Mesenchymal stem cell (in vitro differentiated cells and primary cell): ENCODE measurements at regions not wholly inside any gene's neighbourhood (a gene's known extent, or its start where the extent isn't known, plus 50 kb on each side); places are given as distances from the start of the nearest gene placed in this dataset.
A peak's percentile ranks its signal among the peaks of the same experiment; 100 is the strongest.

Source experiments
- DNase-seq: peaks from one replicate; pipeline ENCODE4 v3.0.0-alpha.2; 2013
- H2AFZ ChIP-seq: one replicate; pipeline ENCODE4 v1.6.1; 2013; ENCODE audit warnings: low read depth, mild to moderate bottlenecking, control low read depth, inconsistent platforms, low read length, moderate library complexity
- H2AK5ac ChIP-seq: 2 replicates; pipeline ENCODE4 v1.6.1; 2013; ENCODE audit warnings: low read length, moderate library complexity, mild to moderate bottlenecking, inconsistent platforms; ENCODE audit not compliant: severe bottlenecking
- H2BK120ac ChIP-seq: one replicate; pipeline ENCODE4 v1.6.1; 2013; ENCODE audit warnings: low read depth, mild to moderate bottlenecking, inconsistent platforms, low read length, moderate library complexity
- H2BK12ac ChIP-seq, 2 experiments: one replicate each; pipeline ENCODE4 v1.6.1; 2013; ENCODE audit warnings: inconsistent platforms in 2 of 2, low read length in 2 of 2, mild to moderate bottlenecking in 2 of 2, moderate library complexity in 2 of 2, control low read depth in 1 of 2
- H2BK15ac ChIP-seq: one replicate; pipeline ENCODE4 v1.6.1; 2013; ENCODE audit warnings: mild to moderate bottlenecking, low read depth, inconsistent platforms; ENCODE audit not compliant: poor library complexity, severe bottlenecking
- H2BK5ac ChIP-seq: 2 replicates; pipeline ENCODE4 v1.6.1; 2013; ENCODE audit warnings: low read depth, mild to moderate bottlenecking, low read length, control low read depth, inconsistent platforms; ENCODE audit not compliant: poor library complexity, severe bottlenecking
- H3K14ac ChIP-seq, 2 experiments: one replicate each; pipeline ENCODE4 v1.6.1; 2013; ENCODE audit warnings: inconsistent platforms in 2 of 2, low read length in 2 of 2, control low read depth in 1 of 2, mild to moderate bottlenecking in 1 of 2, moderate library complexity in 1 of 2
- H3K18ac ChIP-seq, 2 experiments: one replicate each; pipeline ENCODE4 v1.6.1; 2013; ENCODE audit warnings: inconsistent platforms in 2 of 2, low read length in 2 of 2, control low read depth in 1 of 2, low read depth in 1 of 2, mild to moderate bottlenecking in 1 of 2
- H3K23ac ChIP-seq, 2 experiments: one replicate each; pipeline ENCODE4 v1.6.1; 2013; ENCODE audit warnings: inconsistent platforms in 2 of 2, low read length in 2 of 2, mild to moderate bottlenecking in 2 of 2, moderate library complexity in 2 of 2, control low read depth in 1 of 2
- H3K27ac ChIP-seq: 2 replicates; pipeline ENCODE4 v1.5.1; 2013; ENCODE audit warnings: mild to moderate bottlenecking, moderate library complexity, low read length, control low read depth, inconsistent platforms; ENCODE audit not compliant: poor library complexity, severe bottlenecking
- H3K27me3 ChIP-seq, 2 experiments: 2 replicates each; pipeline versions ENCODE4 v1.6.1 to v1.7.0; 2013; ENCODE audit warnings: low read length in 2 of 2, mild to moderate bottlenecking in 2 of 2, moderate library complexity in 2 of 2, control low read depth in 1 of 2, inconsistent platforms in 1 of 2; ENCODE audit not compliant: control insufficient read depth in 1 of 2, insufficient read depth in 1 of 2
- H3K36me3 ChIP-seq, 2 experiments: 2 replicates each; pipeline versions ENCODE4 v1.6.1 to v1.7.0; 2013; ENCODE audit warnings: low read length in 2 of 2, control low read depth in 1 of 2, inconsistent platforms in 1 of 2, low read depth in 1 of 2, mild to moderate bottlenecking in 1 of 2; ENCODE audit not compliant: insufficient read depth in 2 of 2, control insufficient read depth in 1 of 2
- H3K4ac ChIP-seq, 2 experiments: one replicate each; pipeline ENCODE4 v1.6.1; 2013; ENCODE audit warnings: inconsistent platforms in 2 of 2, low read length in 2 of 2, mild to moderate bottlenecking in 2 of 2, moderate library complexity in 2 of 2, control low read depth in 1 of 2, low read depth in 1 of 2
- H3K4me1 ChIP-seq: 2 replicates; pipeline ENCODE4 v1.6.1; 2013; ENCODE audit warnings: low read depth, low read length, control low read depth; ENCODE audit not compliant: control insufficient read depth, insufficient read depth
- H3K4me2 ChIP-seq: 2 replicates; pipeline ENCODE4 v1.6.1; 2013; ENCODE audit warnings: low read length, mild to moderate bottlenecking, inconsistent platforms; ENCODE audit not compliant: poor library complexity, severe bottlenecking
- H3K4me3 ChIP-seq, 2 experiments: 2 replicates each; pipeline versions ENCODE4 v1.5.1 to v1.7.0; 2013; ENCODE audit warnings: low read length in 2 of 2, mild to moderate bottlenecking in 2 of 2, control low read depth in 1 of 2, low read depth in 1 of 2; ENCODE audit not compliant: insufficient read depth in 1 of 2
- H3K79me1 ChIP-seq: replicated peaks from 2 replicates; pipeline ENCODE4 v1.6.1; 2013; ENCODE audit warnings: mild to moderate bottlenecking, control low read depth, low read length, inconsistent platforms; ENCODE audit not compliant: poor library complexity, severe bottlenecking
- H3K9ac ChIP-seq: 2 replicates; pipeline ENCODE4 v1.7.0; 2013; ENCODE audit warnings: mild to moderate bottlenecking, low read length, moderate library complexity
- H3K9me3 ChIP-seq: 2 replicates; pipeline ENCODE4 v1.7.0; 2013; ENCODE audit warnings: mild to moderate bottlenecking, low read length; ENCODE audit not compliant: control insufficient read depth
- H4K8ac ChIP-seq: one replicate; pipeline ENCODE4 v1.6.1; 2013; ENCODE audit warnings: inconsistent platforms, mild to moderate bottlenecking, low read length, moderate library complexity
- H4K91ac ChIP-seq: one replicate; pipeline ENCODE4 v1.6.1; 2013; ENCODE audit warnings: mild to moderate bottlenecking, low read length, inconsistent platforms
- WGBS: methylation state at CpG from one replicate; pipeline ENCODE4 v1.1.7; 2013; ENCODE audit warnings: mixed read lengths; 5-methylcytosine and 5-hydroxymethylcytosine counted together

DNA sequence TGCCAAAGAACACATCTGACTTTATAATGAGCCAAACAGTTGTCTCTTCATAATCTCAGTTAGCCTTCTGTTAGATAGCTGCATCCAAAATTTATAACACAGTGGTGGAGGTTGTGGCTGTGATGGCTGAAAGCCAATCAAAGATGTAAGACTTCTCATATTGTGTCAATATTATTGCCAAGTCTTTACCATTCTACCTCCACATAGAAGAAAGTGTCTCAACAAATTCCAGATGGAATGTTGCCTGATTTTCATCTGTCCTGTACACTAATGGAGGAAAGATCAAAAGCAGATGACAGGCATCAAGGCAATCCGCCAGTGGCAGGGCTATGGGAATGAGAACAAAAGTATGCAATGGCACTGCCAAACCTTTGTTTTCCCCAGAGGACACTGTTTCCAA lies 813.1 kb upstream of the NOVA1 start:
- no peak overlapping the region for H4K8ac ChIP-seq
- H4K91ac ChIP-seq: no peak overlapping the region
- H2AFZ ChIP-seq: no peak overlapping the region
- no peak overlapping the region for H3K4me3 ChIP-seq
- H2BK15ac ChIP-seq: no peak overlapping the region
- no peak overlapping the region for H3K27ac ChIP-seq
- no peak overlapping the region for H3K4me2 ChIP-seq
- no peaks in the 10 kb centered on the region for H3K9me3 ChIP-seq
- H3K36me3 ChIP-seq: no peaks in the 10 kb centered on the region
- no peak overlapping the region for H3K18ac ChIP-seq
- no peaks in the 10 kb centered on the region for H3K4me1 ChIP-seq
- no peaks in the 10 kb centered on the region for H3K79me1 ChIP-seq
- H3K9ac ChIP-seq: no peak overlapping the region
- no peak overlapping the region for H3K23ac ChIP-seq
- H2AK5ac ChIP-seq: no peak overlapping the region
- no peak overlapping the region for H2BK120ac ChIP-seq
- no peaks in the 10 kb centered on the region for H3K27me3 ChIP-seq
- no peak overlapping the region for H3K14ac ChIP-seq
- H3K4ac ChIP-seq: no peak overlapping the region
- no peak overlapping the region for H2BK12ac ChIP-seq
- DNase-seq: no peak
- no peak overlapping the region for H2BK5ac ChIP-seq
- 67% methylated on average over 1 of the region's 1 CpG for WGBS

DNA sequence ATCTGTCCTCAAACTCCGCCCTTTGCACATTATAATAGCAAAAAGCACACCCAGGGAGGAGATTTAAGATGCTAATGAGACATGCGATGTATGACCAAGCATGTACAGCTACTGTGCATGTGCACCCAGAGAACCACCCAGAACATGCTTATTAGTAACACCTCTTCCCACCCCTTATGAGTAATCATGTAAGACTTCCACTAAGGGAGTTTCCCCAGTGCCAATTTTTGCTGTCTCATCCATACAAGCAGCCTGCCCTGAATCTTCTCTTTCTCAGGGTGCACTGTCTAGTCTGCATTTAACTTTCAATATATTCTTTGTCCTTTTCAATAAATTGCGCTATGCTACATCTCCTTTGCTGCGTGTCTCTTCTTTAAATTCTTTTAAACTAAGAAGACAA lies 830.0 kb upstream of the NOVA1 start:
- no peak overlapping the region for H3K18ac ChIP-seq
- H2BK5ac ChIP-seq: no peak overlapping the region
- no peaks in the 10 kb centered on the region for H3K79me1 ChIP-seq
- no peak overlapping the region for H4K91ac ChIP-seq
- no peak overlapping the region for H2BK12ac ChIP-seq
- no peak overlapping the region for H4K8ac ChIP-seq
- peaks cover 3% of the 10 kb centered on the region for H3K4me1 ChIP-seq
- peak overlapping the region; percentile 59 for H3K9ac ChIP-seq
- peak overlapping the region; percentile 60 for H3K27ac ChIP-seq
- no peak overlapping the region for H2BK120ac ChIP-seq
- H3K14ac ChIP-seq: no peak overlapping the region
- no peaks in the 10 kb centered on the region for H3K27me3 ChIP-seq
- H3K9me3 ChIP-seq: no peaks in the 10 kb centered on the region
- H2AFZ ChIP-seq: no peak overlapping the region
- no peak overlapping the region for H3K4ac ChIP-seq
- H3K23ac ChIP-seq: no peak overlapping the region
- no peak overlapping the region for H2BK15ac ChIP-seq
- H3K36me3 ChIP-seq: no peaks in the 10 kb centered on the region
- H3K4me2 ChIP-seq: no peak overlapping the region
- H3K4me3 ChIP-seq: no peak overlapping the region
- DNase-seq: peak; percentile 80
- WGBS: 91% methylated on average over 4 of the region's 4 CpGs
- H2AK5ac ChIP-seq: no peak overlapping the region

- no peak overlapping the region for H2BK120ac ChIP-seq
- H2AFZ ChIP-seq: no peak overlapping the region
- no peak for DNase-seq
- no peak overlapping the region for H3K4me3 ChIP-seq
- H2BK15ac ChIP-seq: no peak overlapping the region
- no peaks in the 10 kb centered on the region for H3K9me3 ChIP-seq
- no peak overlapping the region for H4K8ac ChIP-seq
- no peak overlapping the region for H3K18ac ChIP-seq
- no peak overlapping the region for H3K27ac ChIP-seq
- no peaks in the 10 kb centered on the region for H3K27me3 ChIP-seq
- no peaks in the 10 kb centered on the region for H3K36me3 ChIP-seq
- no peak overlapping the region for H2BK5ac ChIP-seq
- H3K14ac ChIP-seq: no peak overlapping the region
- H3K4me2 ChIP-seq: no peak overlapping the region
- WGBS: 100% methylated on average over 1 of the region's 3 CpGs
- no peak overlapping the region for H2AK5ac ChIP-seq
- no peaks in the 10 kb centered on the region for H3K4me1 ChIP-seq
- no peak overlapping the region for H3K23ac ChIP-seq
- H4K91ac ChIP-seq: no peak overlapping the region
- no peak overlapping the region for H3K4ac ChIP-seq
- H2BK12ac ChIP-seq: no peak overlapping the region
- H3K79me1 ChIP-seq: no peaks in the 10 kb centered on the region
- no peak overlapping the region for H3K9ac ChIP-seq
Observed at GRCh38 chr14:27435923-27436670, 838.3 kb upstream of the NOVA1 start.

GRCh38 chr14:27484633-27485032 lies 886.8 kb upstream of the NOVA1 start:
- H3K27me3 ChIP-seq: no peaks in the 10 kb centered on the region
- H3K18ac ChIP-seq: no peak overlapping the region
- H3K23ac ChIP-seq: no peak overlapping the region
- H3K4me3 ChIP-seq: no peak overlapping the region
- H3K4me1 ChIP-seq: no peaks in the 10 kb centered on the region
- H3K4ac ChIP-seq: no peak overlapping the region
- H3K9me3 ChIP-seq: no peaks in the 10 kb centered on the region
- H2BK12ac ChIP-seq: no peak overlapping the region
- no peak overlapping the region for H3K9ac ChIP-seq
- DNase-seq: no peak
- H2BK5ac ChIP-seq: no peak overlapping the region
- H2AFZ ChIP-seq: no peak overlapping the region
- no peaks in the 10 kb centered on the region for H3K79me1 ChIP-seq
- H3K14ac ChIP-seq: no peak overlapping the region
- H3K27ac ChIP-seq: no peak overlapping the region
- H2BK15ac ChIP-seq: no peak overlapping the region
- H4K91ac ChIP-seq: no peak overlapping the region
- H4K8ac ChIP-seq: no peak overlapping the region
- H2AK5ac ChIP-seq: no peak overlapping the region
- no peak overlapping the region for H2BK120ac ChIP-seq
- H3K4me2 ChIP-seq: no peak overlapping the region
- no peaks in the 10 kb centered on the region for H3K36me3 ChIP-seq
